K562 (cell line): ENCODE measurements at regions not wholly inside any gene's neighbourhood (a gene's known extent, or its start where the extent isn't known, plus 50 kb on each side); places are given as distances from the start of the nearest gene placed in this dataset.

Source experiments
- BMI1 ChIP-seq: fragments of 150-350 bp; IDR thresholded peaks from 2 replicates; pipeline ENCODE4 v1.6.1; 2014; ENCODE audit warnings: low read length
- CBX3 ChIP-seq, 2 experiments: IDR thresholded peaks; 1 replicate in 1 of 2; 2 replicates in 1 of 2; pipeline ENCODE4 v1.6.1; 2012; ENCODE audit warnings: inconsistent platforms in 2 of 2, low read length in 2 of 2, borderline replicate concordance in 1 of 2, control low read depth in 1 of 2
- CHD4 ChIP-seq: fragments of 200-600 bp; sonication (generic); IDR thresholded peaks from 3 replicates; pipeline ENCODE4 v1.6.1; 2012; ENCODE audit warnings: low read depth, mild to moderate bottlenecking, mixed read lengths, low read length, inconsistent platforms; ENCODE audit not compliant: insufficient read depth, insufficient replicate concordance, poor library complexity, severe bottlenecking
- CTCFL ChIP-seq: IDR thresholded peaks from 2 replicates; pipeline ENCODE4 v1.6.1; 2011; ENCODE audit warnings: borderline replicate concordance, low read depth, mild to moderate bottlenecking, moderate library complexity, low read length; ENCODE audit not compliant: insufficient read depth, poor library complexity, severe bottlenecking
- ELK3 ChIP-seq: fragments of 450-650 bp; formaldehyde crosslinking; IDR thresholded peaks from 2 replicates; pipeline ENCODE4 v1.4.0; 2020; ENCODE audit warnings: mild to moderate bottlenecking
- GTF2F1 ChIP-seq: IDR thresholded peaks from 2 replicates; pipeline ENCODE4 v1.6.1; 2011; ENCODE audit warnings: low read depth, low read length, improper control_type of control experiment
- HDAC6 ChIP-seq: IDR thresholded peaks from 2 replicates; pipeline ENCODE4 v1.6.1; 2012; ENCODE audit warnings: low read depth, mild to moderate bottlenecking, control low read depth, inconsistent platforms, low read length, moderate library complexity
- HOXB6 ChIP-seq: fragments of 250-450 bp; sonication (Bioruptor Pico); IDR thresholded peaks from 2 replicates; pipeline ENCODE4 v1.5.1; 2022; ENCODE audit warnings: mild to moderate bottlenecking, borderline replicate concordance
- ILF3 ChIP-seq: fragments of 450-650 bp; IDR thresholded peaks from 2 replicates; pipeline ENCODE4 v1.6.1; 2018; ENCODE audit warnings: antibody characterized with exemption, mild to moderate bottlenecking, moderate library complexity, borderline replicate concordance
- MBD1 ChIP-seq: fragments of 250-450 bp; sonication (Bioruptor Pico); IDR thresholded peaks from 2 replicates; pipeline ENCODE4 v1.8.0; 2022; ENCODE audit warnings: inconsistent platforms
- POLR3G ChIP-seq: IDR thresholded peaks from 2 replicates; pipeline ENCODE4 v1.6.1; 2011; ENCODE audit not compliant: insufficient read length, insufficient replicate concordance; ENCODE audit errors: extremely low read depth
- STAT5A ChIP-seq: IDR thresholded peaks from 2 replicates; pipeline ENCODE4 v1.6.1; 2012; ENCODE audit warnings: low read length, inconsistent platforms, borderline replicate concordance
- WHSC1 ChIP-seq: IDR thresholded peaks from one replicate; pipeline ENCODE4 v1.6.1; 2012; ENCODE audit warnings: low read length, control low read depth, inconsistent platforms
- XRCC4 ChIP-seq: IDR thresholded peaks from one replicate; pipeline ENCODE4 v1.6.1; 2011; ENCODE audit not compliant: insufficient read depth, insufficient read length; ENCODE audit errors: extremely low read depth
- ZBTB9 ChIP-seq: fragments of 450-650 bp; formaldehyde crosslinking; IDR thresholded peaks from 2 replicates; pipeline ENCODE4 v1.4.0; 2020; ENCODE audit warnings: mild to moderate bottlenecking, moderate library complexity
- ZNF57 ChIP-seq: fragments of 450-650 bp; formaldehyde crosslinking; IDR thresholded peaks from 2 replicates; pipeline ENCODE4 v1.4.0; 2020; ENCODE audit warnings: mild to moderate bottlenecking, moderate library complexity

GRCh38 chr1:224496826-224497225 lies 62.2 kb upstream of the WDR26 start (continued):
- TF ChIP-seq ZBTB9 (CRISPR knock-in tag): no peak
- TF ChIP-seq WHSC1: no peak
- peak in 1 of 2 experiments; percentile 90; a peak in 2 of 3 replicates for TF ChIP-seq CBX3 (IDR thresholded peaks at IDR 0.05; ENCODE audit: borderline replicate concordance in 1 of 2, low read length in 2 of 2)
- no peak for TF ChIP-seq ELK3
- TF ChIP-seq MBD1 (CRISPR knock-in tag): no peak
- no peak for TF ChIP-seq ZNF57 (CRISPR knock-in tag)
- no peak for TF ChIP-seq CTCFL
- TF ChIP-seq BMI1: no peak
- no peak for TF ChIP-seq HOXB6 (CRISPR knock-in tag)
- no peak for TF ChIP-seq STAT5A
- no peak for TF ChIP-seq GTF2F1
- TF ChIP-seq POLR3G: no peak
- no peak for TF ChIP-seq ILF3
- peak; percentile 82 for TF ChIP-seq CHD4
- TF ChIP-seq XRCC4: no peak
- no peak for TF ChIP-seq HDAC6
